ENCODE measurements at regions not wholly inside any gene's neighbourhood (a gene's known extent, or its start where the extent isn't known, plus 50 kb on each side); places are given as distances from the start of the nearest gene placed in this dataset.

DNA sequence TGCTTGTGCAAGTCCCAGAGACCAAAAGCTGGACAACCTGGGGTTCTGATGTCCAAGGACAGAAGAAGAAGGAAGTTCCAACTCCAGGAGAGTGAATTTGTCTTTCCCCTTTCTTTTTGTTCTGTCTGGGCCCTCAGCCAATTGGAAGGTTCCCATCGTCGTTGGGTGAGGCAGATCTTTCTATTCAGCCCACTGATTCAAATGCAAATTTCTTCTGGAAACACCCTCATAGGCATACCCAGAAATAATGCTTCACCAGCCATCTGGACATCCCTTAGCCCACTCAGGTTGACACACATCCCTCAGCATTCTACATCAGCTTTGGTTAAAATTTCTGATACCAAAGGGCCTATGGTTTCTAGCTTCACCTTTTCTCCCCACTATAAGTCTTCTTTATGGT lies 156.5 kb downstream of the SP3 start:
- TF ChIP-seq, protein P1, sequence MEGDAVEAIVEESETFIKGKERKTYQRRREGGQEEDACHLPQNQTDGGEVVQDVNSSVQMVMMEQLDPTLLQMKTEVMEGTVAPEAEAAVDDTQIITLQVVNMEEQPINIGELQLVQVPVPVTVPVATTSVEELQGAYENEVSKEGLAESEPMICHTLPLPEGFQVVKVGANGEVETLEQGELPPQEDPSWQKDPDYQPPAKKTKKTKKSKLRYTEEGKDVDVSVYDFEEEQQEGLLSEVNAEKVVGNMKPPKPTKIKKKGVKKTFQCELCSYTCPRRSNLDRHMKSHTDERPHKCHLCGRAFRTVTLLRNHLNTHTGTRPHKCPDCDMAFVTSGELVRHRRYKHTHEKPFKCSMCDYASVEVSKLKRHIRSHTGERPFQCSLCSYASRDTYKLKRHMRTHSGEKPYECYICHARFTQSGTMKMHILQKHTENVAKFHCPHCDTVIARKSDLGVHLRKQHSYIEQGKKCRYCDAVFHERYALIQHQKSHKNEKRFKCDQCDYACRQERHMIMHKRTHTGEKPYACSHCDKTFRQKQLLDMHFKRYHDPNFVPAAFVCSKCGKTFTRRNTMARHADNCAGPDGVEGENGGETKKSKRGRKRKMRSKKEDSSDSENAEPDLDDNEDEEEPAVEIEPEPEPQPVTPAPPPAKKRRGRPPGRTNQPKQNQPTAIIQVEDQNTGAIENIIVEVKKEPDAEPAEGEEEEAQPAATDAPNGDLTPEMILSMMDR (IDR thresholded peaks at IDR 0.05; ENCODE audit: borderline replicate concordance, extremely low read depth, low read length, poor library complexity, severe bottlenecking), result no peak
- TF ChIP-seq EZH2 (IDR thresholded peaks at IDR 0.05; ENCODE audit: borderline replicate concordance, low read depth, low read length, severe bottlenecking), result no peak

Data from DND-41 (cell line).